Stomach (tissue), 4 donors: ENCODE measurements at regions not wholly inside any gene's neighbourhood (a gene's known extent, or its start where the extent isn't known, plus 50 kb on each side); places are given as distances from the start of the nearest gene placed in this dataset.

ENCODE experiments used
- CTCF ChIP-seq, 7 experiments: fragments of 450-650 bp in 4 of 7; fragments of 200-600 bp in 3 of 7; sonication (generic) in 3 of 7; IDR thresholded peaks; one replicate each; pipeline ENCODE4 v1.5.1; 2016 to 2019; ENCODE audit warnings: antibody characterized with exemption in 7 of 7, control low read depth in 2 of 7, mild to moderate bottlenecking in 1 of 7
- EP300 ChIP-seq: sonication (generic); formaldehyde crosslinking; IDR thresholded peaks from one replicate; pipeline ENCODE4 v1.6.1; 2017; ENCODE audit warnings: antibody characterized with exemption

- TF ChIP-seq CTCF (IDR thresholded peaks at IDR 0.05) = no peak
- no peak for TF ChIP-seq EP300
These were observed 96.2 kb upstream of the RBBP8 start for GRCh38 chr18:22836932-22837331.
